ENCODE measurements at regions not wholly inside any gene's neighbourhood (a gene's known extent, or its start where the extent isn't known, plus 50 kb on each side); places are given as distances from the start of the nearest gene placed in this dataset.

DNA sequence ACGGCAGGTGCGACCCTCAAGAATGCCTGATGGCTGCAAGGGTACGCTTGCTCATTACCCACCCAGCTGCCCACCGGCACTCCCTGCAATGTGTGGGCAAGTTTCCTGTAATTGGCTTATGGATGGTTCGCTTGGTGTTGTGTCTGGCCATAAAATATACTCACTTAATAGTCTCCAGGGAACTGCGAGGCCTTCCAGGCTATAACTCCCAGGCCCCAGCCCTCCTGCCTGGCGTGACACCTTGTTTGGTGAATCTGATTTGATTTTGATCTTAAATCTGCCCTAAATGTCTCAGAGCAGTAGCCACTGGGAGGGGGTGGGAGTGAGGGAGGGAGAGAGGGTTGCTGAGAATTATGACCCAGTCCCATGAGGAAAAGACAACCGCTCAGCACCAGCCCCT lies 572.2 kb downstream of the BUD13 start:
- no peak for FAIRE-seq

DNA sequence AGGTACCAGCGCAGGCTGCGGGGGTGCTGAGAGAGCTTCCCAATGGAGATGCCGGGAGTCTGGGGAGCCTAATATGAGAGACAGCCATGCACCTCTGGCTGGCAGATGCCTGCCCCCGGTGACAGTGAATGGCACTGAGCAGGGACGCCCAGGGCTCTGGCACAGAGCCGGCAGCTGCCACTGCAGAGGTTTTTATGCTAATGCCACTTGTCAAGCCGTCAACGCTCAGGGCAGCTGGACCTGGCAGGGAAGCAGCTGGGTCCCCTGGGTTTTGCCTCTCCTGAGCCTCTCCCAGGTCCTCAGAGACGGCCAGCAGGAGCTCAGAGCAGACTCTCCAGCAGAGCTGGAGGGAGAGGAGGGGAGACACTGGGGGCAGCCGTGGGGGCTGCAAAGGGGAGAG lies 573.6 kb downstream of the BUD13 start:
- no peak for FAIRE-seq

DNA sequence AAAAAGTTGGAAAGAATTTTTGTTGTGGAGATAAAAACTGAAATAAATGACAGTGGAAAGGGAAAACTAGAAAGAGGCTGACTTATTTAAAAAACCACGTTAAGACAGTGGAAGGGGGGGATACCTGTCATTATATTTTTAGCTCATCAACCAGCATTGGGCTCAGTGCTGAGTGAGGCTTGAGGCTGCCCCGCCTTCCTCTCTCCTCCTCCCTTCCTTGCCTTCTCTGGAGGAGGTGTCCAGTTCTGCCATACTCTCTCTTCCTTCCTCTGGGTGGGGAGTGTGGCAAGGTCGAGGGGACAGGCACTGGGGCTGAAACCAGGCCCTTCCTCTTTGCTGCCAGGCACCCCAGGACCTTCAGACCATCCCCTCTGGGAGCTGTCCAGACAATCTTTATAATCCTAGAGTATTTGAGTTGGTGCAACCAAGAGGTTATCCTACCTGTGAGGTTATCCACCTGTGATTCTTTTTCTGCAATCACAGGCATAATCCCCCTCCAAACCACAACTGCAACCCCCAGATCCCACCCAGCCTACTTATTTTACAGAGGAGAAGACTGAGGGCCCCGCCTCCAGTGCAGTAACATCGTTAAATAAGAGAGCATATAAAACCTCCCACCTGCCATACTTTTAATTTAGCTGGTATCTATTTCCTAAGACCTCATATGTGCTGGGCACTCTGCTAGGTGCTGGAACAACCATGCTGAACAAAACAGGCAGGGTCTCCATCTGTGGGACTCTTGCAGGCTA lies 578.5 kb downstream of the BUD13 start:
- FAIRE-seq = no peak

DNA sequence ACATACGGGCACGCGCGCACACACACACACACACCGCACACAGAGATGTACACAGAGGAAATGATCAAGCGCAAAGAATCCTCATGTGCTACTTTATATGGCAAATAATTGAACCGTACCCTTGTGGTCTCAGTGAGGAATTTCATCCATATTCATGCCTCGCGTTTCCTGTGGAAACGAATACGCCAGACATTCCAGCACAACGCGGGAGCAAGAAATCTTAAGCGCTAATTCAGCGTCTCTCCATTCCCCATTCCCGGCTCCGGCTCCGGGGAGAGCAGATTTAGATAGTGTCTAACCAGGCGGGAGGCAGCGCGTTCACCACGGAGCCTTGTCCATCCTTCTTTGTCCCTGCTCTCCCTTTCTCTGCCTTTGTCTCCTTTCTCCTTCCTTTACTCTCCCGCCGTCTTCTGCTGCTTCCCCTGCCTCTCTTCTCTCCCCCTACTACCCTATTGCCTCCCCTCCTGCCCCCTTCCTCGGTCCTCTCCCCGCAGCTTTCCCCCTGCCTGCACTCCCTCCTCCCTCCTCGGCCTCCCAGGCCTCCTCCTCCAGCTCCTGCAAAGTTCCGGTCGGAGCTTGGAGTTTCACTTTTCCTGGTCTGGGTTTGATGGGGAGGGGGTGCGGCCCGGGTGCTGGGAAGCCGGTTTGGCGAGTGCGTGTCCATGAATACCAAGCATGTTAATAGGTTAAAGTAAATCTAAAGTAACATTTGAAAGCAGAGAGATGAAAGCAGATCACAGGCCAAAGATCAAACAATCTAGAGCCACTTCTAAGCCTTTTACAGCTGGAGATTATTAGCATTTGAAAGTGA lies 579.3 kb downstream of the BUD13 start:
- no peak for FAIRE-seq

DNA sequence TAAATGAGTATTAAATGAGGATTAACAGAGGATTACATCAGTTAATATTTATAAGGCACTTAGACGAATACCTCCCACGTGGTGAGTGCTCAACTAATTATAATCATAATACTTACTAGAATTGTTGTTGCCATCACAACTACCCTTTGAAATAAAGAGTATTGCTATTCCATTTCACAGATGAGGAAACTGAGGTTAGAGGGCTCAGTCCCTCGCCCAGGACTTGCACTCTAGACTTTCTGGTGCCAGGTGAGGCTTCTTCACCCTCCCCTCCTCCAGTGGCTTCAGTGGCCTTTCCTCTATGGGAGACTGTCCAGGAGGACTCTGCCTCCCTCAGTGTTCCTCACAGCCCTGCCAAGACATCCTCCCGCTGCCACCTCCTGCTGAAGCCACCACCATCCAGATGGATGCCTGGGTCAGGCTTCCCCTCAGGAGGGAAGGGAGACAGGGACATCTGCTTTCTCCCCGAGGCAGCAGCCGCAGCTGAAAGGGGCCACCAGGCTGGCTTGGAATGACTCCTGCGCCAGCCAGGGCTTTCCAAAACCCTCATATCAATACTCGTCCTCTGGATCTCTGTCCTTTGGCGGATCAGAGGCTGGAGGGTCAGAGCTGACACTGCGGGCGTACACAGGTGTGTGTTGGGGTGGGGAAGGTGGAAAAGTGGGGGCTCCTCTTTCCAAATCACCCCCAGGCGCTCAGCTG lies 580.1 kb downstream of the BUD13 start:
- no peak for FAIRE-seq

DNA sequence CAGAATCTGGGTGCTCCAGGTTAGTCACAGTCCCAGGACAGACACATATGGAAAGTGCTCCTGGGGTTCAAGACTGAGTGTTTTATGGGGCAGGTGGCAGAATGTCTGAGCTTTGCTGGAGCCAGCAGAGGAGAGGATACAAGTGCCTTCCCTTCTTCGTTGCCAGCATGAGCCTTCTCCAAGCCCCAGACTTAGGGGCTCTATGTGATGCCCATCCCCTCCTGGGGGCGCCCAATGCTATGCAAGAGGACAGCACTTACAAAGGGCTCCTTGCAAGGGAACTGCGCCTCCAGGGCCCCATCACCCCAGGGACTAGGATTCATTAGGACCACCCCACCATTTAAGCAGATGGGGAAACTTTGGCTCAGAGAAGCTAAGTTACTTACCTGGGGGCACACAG lies 581.9 kb downstream of the BUD13 start:
- no peak for FAIRE-seq

DNA sequence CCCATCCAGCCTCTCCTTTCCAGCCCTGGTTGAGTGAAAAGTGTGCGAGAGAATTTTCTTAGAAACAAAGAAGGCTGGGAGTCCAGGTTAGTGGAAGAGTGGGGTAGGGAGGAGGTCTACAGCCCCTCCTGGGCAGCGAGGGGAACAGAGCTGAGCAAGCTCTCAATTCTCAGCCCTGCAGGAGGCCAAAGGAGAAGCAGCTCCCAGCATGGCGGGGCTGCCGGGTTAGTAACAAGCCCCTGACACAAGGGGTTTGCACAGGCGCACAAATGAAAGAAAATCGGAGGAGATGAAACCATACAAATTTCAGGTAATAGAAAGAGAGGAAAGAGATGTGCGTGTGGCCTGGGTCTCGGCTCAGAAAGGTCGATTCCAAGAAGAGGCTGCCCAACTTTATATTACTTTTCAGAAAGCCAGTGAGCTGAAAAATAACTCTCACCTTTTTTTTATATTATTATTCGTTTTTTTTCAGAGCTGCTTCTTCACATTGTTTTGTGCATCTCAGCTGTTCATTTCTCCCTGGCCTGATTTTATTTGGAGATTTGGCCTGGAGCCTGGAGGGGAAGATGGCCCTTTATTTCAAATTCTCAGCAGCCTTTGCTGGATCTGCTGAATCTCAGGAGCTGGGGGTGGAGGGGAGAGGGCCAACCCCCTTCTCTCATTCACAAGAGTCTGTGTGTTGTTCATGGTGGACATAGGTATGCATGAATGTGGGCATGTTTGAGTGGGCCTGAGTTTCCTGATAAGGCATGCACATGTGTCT lies 583.2 kb downstream of the BUD13 start:
- FAIRE-seq = no peak

DNA sequence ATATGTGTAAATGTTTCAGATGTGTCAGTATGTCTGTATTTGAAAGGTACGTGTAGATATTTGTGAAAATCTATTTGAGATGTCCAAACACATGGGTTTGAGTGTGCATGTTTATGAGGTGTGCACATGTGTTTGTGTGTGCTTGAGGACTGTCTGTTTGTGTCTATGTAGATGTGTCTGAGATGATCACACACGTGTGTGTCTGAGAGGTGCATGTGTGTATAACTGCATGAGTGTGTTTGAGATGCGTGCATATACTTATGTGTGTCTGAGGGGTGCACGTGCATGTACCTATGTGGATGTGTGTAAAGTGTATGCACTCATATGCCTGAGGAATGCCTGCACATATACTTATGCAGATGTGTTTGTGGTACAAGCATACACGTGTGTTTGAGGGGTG lies 584.4 kb downstream of the BUD13 start:
- no peak for FAIRE-seq

DNA sequence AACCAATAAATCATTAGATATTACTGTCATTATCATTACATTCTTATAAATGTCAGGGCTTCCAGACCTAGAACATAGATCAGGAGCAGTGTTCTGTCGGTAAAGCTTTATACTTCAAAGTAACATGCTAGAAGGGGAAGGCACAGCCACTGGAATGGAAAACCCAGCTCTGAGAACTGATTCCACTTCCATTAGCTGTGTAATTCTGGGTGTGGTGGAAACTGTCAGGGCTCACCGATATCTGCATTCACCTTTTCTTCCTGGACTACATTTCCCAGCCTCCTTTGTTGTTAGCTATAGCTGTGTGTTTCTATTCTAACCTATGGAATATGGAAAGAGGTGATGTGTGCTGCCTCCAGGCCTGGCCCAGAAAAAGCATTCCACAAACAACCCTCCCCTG lies 585.8 kb downstream of the BUD13 start:
- FAIRE-seq = no peak

DNA sequence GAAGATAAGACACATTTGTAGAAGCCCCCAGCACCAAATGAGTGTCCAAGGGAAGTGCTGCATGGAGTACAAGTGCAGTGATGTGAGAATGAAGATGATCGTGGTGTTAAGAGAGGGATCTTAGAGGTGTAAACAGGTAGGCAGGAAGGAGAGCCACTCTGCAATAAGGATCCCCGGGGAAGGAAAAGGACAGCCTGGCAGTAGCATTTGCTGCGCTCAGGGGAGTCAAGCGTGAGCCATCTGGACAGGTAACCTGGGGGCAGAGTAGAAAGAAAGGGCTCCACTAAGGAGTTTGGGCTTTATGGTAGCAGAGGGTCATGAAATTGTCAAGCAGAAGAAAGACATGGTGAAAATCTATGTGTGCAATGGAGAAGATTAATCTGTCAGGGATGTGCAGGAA lies 587.2 kb downstream of the BUD13 start:
- FAIRE-seq = no peak

DNA sequence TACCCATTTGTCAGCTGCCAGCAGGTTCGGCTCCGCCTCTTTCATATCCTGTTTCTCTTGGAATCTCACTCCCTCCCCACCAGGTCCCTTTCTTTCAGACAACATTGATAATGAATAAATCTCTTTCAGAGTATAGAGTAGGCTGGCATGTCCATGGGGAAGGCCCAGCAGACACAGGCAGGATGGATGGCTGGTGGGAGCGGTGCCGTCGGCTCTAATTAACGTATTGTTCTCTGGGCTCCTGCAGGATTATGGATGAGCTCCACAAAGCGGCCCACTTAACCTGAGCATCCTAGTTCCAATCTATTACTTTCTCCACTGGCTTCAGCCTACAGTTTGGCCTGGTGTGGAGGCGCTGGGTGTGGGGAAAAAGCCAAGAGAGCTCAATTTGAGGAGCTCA lies 588.0 kb downstream of the BUD13 start:
- no peak for FAIRE-seq

DNA sequence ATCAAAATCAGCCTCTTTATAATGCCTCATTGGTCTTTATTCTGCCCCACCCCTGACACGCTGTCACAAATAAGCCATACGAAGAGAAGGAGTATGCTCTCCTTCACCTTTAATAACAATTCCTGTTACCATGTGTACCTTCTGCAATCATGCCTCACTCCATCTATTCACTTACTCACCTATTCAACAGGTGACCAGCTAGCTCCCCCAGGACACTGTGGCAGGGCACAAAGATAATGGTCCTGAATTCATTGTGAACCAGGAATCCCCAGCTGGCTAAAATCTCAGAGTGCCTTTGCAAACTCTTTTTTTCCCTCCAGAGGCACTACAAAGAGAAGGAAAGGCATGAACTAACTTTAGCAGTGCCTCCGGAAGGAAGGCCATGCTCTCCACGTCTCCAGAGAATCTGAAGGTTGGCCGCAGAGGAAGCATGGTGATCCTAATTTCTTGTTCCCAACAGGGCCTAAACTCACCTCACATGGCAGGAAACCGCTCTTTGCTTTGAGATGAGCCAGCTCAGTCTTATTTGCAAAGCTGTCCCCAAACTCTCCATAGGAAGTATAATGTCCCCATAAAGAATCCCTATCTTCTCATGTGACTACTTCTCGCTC lies 590.3 kb downstream of the BUD13 start:
- no peak for FAIRE-seq

DNA sequence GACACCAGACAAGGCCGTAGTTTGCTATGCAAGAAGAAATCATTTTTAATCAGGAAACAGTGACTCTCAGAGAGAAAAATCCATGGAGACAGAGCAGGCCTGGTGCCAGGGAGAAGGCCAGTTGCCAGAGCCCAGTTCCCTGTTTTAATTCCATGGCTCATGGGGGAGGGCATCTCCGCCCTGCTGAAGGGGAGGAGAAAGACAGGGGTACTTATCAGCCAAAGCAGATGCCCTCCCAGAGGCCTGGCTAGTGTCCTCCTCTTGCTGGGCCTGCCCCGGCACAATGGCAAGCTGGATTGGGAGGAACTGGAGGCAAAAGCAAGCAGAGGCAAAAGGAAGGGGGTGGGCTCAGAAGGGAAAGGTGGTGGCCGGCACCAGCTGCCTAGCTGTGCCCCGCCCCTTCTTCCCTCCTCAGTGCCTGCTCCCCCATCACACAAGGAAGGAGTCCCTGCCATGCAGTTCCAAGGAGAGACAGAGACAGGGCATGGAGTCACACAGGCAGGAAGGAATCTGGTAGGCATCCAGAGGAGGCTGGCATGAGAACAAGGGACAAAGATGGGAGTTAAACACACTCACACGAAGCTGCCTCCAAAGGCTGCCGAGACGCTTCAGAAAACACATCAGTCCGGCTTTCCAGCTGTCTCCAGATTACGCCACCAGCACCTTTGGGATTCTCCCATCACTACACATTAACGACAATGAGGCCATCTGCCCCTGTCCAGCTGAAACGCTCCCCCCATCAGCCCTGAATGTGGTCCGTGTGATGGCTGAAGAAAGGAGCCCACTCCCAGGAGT lies 591.8 kb downstream of the BUD13 start:
- no peak for FAIRE-seq

DNA sequence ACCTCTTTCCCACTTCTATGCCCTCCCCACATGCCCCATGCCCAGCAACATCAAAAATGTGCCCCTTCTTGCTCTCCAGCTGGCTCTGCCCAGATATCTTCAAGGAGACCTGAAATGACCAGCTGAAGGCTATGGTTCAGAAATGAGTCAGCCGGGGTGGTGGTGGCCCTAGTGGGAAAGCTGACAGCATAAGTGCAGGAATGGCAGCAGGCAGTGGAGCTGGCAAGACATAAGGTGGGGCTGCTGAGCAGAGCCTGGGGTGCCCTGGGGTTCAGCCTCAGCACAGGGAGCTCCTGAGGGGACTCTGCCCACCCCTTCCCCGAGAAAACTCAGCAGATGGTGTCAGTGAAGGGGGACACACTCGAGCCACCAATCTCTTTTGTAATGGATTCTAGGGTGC lies 593.4 kb downstream of the BUD13 start:
- FAIRE-seq = no peak

DNA sequence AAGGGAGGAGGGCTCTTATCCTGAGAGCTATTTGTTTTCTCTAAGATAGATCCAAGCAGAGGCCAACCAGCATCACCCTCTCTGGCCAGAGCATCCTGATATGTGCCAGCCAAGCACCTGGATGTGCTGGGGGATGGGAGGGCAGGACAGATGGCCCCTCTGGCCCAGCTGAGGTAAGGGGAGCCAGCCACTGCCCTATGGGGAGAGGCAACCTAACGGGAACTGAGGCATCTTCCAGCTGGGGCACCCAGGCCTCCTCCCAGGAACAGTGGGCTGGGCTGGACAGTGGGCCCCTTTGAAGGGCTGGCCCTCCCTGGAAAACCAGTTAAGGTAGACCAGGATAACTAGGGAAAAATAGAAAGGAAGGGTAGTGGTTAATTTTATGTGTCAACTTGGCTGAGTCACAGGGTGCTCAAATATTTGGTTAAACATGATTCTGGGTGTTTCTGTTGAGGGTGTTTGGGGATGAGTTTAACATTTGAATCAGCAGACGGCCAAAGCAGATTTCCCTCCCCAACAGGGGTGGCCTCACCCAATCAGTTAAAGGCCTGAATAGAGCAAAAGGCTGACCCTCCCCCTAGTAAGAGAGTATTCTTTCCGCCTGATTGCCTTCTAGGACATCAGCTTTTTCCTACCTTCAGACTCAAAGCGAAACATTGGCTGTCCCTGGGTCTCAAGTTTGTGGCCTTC lies 595.1 kb downstream of the BUD13 start:
- no peak for FAIRE-seq

DNA sequence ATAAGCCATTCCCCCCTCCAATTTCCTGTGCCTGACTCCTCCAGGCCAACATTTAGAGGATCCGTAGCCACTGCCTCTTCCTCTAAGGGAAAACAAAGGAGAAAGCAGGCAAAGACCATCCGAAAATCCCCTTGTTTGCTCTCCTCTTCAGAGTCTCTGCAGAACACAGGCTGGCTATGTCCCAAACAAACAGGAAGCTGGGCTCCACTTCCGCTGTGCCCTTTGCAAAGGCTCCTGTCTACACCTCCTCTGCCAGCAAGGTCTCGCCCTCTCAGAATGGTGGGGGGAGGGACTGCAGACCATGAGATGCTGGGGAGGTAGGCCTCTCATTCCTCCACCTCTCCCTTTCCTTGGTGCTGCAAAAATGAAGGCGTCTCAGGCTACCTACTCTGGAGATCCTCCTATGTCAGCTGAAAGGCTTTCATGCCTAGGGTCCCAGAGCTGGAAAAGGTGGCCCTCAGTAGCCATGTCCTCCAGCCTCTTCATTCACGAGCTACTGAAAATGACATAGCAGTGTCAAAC lies 596.2 kb downstream of the BUD13 start:
- no peak for FAIRE-seq

DNA sequence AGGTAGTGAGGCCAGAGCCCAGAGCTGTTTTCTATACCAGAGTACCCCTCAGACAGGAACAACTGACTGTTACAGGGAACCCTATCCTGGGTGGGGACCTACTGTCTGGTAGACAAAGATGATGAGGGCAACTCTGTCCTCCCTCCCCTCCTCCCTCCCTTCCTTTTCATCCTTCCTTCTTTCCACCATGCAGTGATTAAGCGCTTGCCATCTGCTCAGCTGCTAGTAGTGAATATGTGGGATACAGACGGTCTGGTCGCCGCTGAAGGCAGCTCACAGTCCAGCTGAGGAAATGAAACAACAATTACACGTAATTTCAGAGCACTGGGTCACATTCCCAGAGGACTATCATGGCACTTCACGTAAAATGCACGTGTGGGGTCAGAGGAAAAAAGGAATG lies 597.1 kb downstream of the BUD13 start:
- FAIRE-seq = no peak

DNA sequence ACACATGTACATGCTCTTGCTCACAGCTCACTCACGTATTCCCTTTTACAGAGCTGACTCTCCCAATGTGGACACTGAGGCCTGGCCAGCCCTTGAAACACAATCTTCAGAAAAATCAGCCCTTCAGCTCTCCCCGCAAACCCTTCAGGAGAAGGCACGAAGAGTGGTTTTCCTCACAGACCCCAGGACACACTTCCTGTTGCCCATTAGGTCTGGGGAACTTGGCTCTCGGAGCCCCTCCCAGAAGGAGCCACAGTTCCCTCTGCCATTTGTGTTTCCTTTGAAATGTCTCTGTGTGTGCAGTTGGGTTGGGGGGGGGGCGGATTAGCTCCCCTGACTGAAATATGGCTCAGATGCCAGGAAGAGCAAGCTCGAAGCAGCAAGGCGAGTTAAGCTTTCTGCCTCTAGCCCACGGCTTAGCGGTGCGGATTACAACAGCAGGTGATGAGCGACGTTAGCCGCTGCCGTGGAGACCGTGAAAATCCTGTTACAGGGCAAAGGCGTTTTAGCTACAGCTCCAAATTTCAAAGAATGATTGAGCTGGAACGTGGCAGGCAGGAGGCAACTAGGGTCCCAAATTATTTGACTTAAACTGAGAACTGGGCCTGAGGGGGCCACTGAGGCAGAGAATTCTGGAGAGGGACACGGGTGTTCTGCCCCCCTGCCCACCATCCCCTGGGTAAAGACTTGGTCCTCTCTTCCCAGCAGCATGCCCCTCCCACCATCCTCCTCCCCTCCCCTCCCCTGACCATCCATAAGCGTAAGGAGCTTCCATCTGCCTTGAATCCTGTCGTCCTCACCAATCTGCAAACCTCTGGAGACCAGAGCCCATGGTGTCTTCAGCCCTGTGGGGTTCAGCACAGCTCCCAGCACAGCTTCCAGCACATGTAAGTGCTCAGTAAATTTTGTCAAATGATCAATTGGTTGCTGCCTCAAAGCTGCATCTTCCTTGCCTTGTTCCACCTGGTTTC lies 598.6 kb downstream of the BUD13 start:
- FAIRE-seq = no peak

DNA sequence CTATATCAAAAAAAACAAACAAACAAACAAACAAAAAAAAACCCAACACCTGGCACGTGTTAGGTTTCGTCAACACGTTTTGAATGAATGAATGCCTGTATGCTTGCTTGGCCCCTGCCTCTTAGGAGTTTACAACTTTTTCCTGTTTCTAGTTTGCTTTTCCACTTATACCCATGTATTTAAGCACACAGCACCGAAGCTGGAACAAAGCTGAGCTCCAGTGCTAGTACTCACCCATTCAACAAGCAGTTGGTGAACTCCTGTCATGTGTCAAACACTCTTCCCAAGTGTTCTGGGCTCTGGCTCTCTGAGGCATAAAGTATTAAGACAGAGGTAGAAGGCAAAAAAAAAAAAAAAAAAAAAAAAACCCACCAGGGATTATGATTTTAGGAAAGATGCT lies 599.3 kb downstream of the BUD13 start:
- FAIRE-seq = no peak

DNA sequence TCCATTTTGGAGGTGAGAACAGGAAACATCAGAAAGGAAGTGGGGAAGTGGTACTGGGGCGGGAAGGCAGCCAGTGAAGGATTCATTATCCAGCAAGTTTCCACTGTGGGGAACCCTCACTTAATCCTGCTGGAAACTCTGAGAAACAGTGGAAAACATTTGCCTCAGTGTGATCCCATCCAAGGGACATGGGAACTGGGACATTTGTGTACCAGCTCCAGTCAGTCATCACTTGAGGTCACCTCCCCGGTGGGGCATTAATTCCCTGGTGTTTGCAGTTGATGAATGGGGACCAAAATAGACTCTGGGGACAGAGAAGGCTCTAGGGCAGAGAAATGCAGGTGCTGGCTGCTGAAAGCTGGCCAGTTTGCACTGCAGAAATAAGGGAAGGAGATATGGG lies 599.9 kb downstream of the BUD13 start:
- FAIRE-seq = no peak

All from islet of Langerhans (tissue), 1 donor.